ENCODE measurements at regions not wholly inside any gene's neighbourhood (a gene's known extent, or its start where the extent isn't known, plus 50 kb on each side); places are given as distances from the start of the nearest gene placed in this dataset.

DNA sequence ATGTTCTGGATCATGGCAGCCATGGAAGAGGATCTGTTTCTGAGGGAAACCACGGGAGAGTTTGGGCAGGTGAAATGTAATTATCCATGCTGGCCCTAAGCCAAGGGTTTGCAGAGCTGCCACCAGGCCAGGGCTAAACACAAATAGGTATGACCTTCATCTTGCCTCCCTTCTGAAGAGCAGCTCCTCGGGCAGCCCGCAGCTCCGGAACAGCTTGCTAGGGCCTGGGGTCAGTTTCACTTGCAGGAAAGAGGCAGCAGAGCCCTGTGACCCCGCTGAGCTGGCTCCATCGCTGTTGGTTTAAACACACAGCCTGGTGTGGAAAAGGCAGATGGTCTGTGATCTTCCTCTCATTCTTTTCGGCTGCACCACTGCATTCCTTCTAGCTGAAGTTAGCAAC is 141.4 kb downstream of the TMEM38B start:
- no peaks in the 10 kb centered on the region for H3K27me3 ChIP-seq (ENCODE audit: control insufficient read depth, insufficient read depth, low read length)
- H3K4me1 ChIP-seq (ENCODE audit: control insufficient read depth in 2 of 3, insufficient read depth in 2 of 3, low read depth in 1 of 3, low read length in 3 of 3): no peaks in the 10 kb centered on the region
- intact Hi-C loops (cut with DNase I): no loop called here
- TF ChIP-seq, protein P1, sequence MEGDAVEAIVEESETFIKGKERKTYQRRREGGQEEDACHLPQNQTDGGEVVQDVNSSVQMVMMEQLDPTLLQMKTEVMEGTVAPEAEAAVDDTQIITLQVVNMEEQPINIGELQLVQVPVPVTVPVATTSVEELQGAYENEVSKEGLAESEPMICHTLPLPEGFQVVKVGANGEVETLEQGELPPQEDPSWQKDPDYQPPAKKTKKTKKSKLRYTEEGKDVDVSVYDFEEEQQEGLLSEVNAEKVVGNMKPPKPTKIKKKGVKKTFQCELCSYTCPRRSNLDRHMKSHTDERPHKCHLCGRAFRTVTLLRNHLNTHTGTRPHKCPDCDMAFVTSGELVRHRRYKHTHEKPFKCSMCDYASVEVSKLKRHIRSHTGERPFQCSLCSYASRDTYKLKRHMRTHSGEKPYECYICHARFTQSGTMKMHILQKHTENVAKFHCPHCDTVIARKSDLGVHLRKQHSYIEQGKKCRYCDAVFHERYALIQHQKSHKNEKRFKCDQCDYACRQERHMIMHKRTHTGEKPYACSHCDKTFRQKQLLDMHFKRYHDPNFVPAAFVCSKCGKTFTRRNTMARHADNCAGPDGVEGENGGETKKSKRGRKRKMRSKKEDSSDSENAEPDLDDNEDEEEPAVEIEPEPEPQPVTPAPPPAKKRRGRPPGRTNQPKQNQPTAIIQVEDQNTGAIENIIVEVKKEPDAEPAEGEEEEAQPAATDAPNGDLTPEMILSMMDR (IDR thresholded peaks at IDR 0.05; ENCODE audit: borderline replicate concordance, extremely low read depth, insufficient read depth): no peak
- H3K27ac ChIP-seq (ENCODE audit: low read depth in 2 of 2, low read length in 2 of 2): no peak overlapping the region
- no peak overlapping the region for H3K4me3 ChIP-seq (ENCODE audit: low read length in 3 of 3)
- no peak for FAIRE-seq
- H3K36me3 ChIP-seq (ENCODE audit: control insufficient read depth in 2 of 3, insufficient read depth in 3 of 3, low read length in 3 of 3): no peaks in the 10 kb centered on the region
- peak in 1 of 5 donors; percentile 22 for DNase-seq
- H3K9me3 ChIP-seq (ENCODE audit: control insufficient read depth in 2 of 3, insufficient read depth in 1 of 3, low read length in 3 of 3): no peaks in the 10 kb centered on the region
- H3K9ac ChIP-seq (ENCODE audit: low read length in 3 of 3): no peak overlapping the region

GRCh38 chr9:105836936-105837660 is 142.8 kb downstream of the TMEM38B start:
- TF ChIP-seq, protein P1 (IDR thresholded peaks at IDR 0.05; ENCODE audit: borderline replicate concordance, extremely low read depth, insufficient read depth): no peak
- Histone ChIP-seq H3K9me3 (ENCODE audit: control insufficient read depth in 2 of 3, insufficient read depth in 1 of 3, low read length in 3 of 3) (no peaks in the 10 kb centered on the region), H3K4me3 (ENCODE audit: low read length in 3 of 3) (no peak overlapping the region), H3K36me3 (ENCODE audit: control insufficient read depth in 2 of 3, insufficient read depth in 3 of 3, low read length in 3 of 3) (no peaks in the 10 kb centered on the region), H3K27ac (ENCODE audit: low read depth in 2 of 2, low read length in 2 of 2) (no peak overlapping the region), H3K4me1 (ENCODE audit: control insufficient read depth in 2 of 3, insufficient read depth in 2 of 3, low read depth in 1 of 3, low read length in 3 of 3) (no peaks in the 10 kb centered on the region), H3K9ac (ENCODE audit: low read length in 3 of 3) (no peak overlapping the region), H3K27me3 (ENCODE audit: control insufficient read depth, insufficient read depth, low read length) (no peaks in the 10 kb centered on the region)
- intact Hi-C loops (cut with DNase I): no loop called here
- FAIRE-seq: no peak
- peak in 2 of 5 donors; percentile 10 to 48 for DNase-seq

- Histone ChIP-seq H3K36me3 (ENCODE audit: control insufficient read depth in 2 of 3, insufficient read depth in 3 of 3, low read length in 3 of 3) (no peaks in the 10 kb centered on the region), H3K27me3 (ENCODE audit: control insufficient read depth, insufficient read depth, low read length) (no peaks in the 10 kb centered on the region), H3K4me3 (ENCODE audit: low read length in 3 of 3) (no peak overlapping the region), H3K27ac (ENCODE audit: low read depth in 2 of 2, low read length in 2 of 2) (no peak overlapping the region), H3K4me1 (ENCODE audit: control insufficient read depth in 2 of 3, insufficient read depth in 2 of 3, low read depth in 1 of 3, low read length in 3 of 3) (no peaks in the 10 kb centered on the region), H3K9me3 (ENCODE audit: control insufficient read depth in 2 of 3, insufficient read depth in 1 of 3, low read length in 3 of 3) (no peaks in the 10 kb centered on the region), H3K9ac (ENCODE audit: low read length in 3 of 3) (no peak overlapping the region)
- intact Hi-C loops (cut with DNase I): no loop called here
- no peak for FAIRE-seq
- TF ChIP-seq, protein P1 (IDR thresholded peaks at IDR 0.05; ENCODE audit: borderline replicate concordance, extremely low read depth, insufficient read depth): no peak
- DNase-seq: no peak
Measured at GRCh38 chr9:105841562-105841961, 147.2 kb downstream of the TMEM38B start.

Data from kidney (tissue), 13 donors.